Heart left ventricle (tissue), 16 donors: ENCODE measurements at regions not wholly inside any gene's neighbourhood (a gene's known extent, or its start where the extent isn't known, plus 50 kb on each side); places are given as distances from the start of the nearest gene placed in this dataset.

Experiments used
- ATAC-seq, 4 donors: fragments of 200-7000 bp; cut with Tn5 transposase; one replicate each; pipeline ENCODE4 v1.9.1; 2020 to 2022; ENCODE audit warnings: moderate library complexity in 4 of 4, mild to moderate bottlenecking in 3 of 4, moderate number of reproducible peaks in 1 of 4
- DNase-seq, 5 donors: peaks; one replicate each; pipeline ENCODE4 v3.0.0-alpha.2; 2020
- H3K27ac ChIP-seq, 12 donors: fragments of 200-600 bp; sonication (generic) in 4 of 12; one replicate each; pipeline versions ENCODE4 v1.5.0 to v1.8.0; 2016 to 2022; ENCODE audit warnings: mild to moderate bottlenecking in 2 of 12
- H3K27me3 ChIP-seq, 9 donors: fragments of 200-600 bp; sonication (generic) in 2 of 9; one replicate each; pipeline versions ENCODE4 v1.5.1 to v1.8.0; 2016 to 2022; ENCODE audit warnings: mild to moderate bottlenecking in 3 of 9
- H3K36me3 ChIP-seq, 9 donors: fragments of 200-600 bp; sonication (generic) in 2 of 9; one replicate each; pipeline versions ENCODE4 v1.5.0 to v1.8.0; 2018 to 2022; ENCODE audit warnings: mild to moderate bottlenecking in 2 of 9
- H3K4me1 ChIP-seq, 12 donors: fragments of 200-600 bp; sonication (generic) in 4 of 12; one replicate each; pipeline versions ENCODE4 v1.5.0 to v1.8.0; 2016 to 2022; ENCODE audit warnings: mild to moderate bottlenecking in 3 of 12
- H3K4me3 ChIP-seq, 12 donors: fragments of 200-600 bp; sonication (generic) in 4 of 12; one replicate each; pipeline versions ENCODE4 v1.5.0 to v1.8.0; 2017 to 2022; ENCODE audit warnings: mild to moderate bottlenecking in 9 of 12, moderate library complexity in 4 of 12
- H3K9me3 ChIP-seq, 12 donors: fragments of 200-600 bp; sonication (generic) in 4 of 12; one replicate each; pipeline versions ENCODE4 v1.5.0 to v1.8.0; 2016 to 2022; ENCODE audit warnings: mild to moderate bottlenecking in 1 of 12
- POLR2A ChIP-seq, 2 donors: fragments of 450-650 bp; IDR thresholded peaks; one replicate each; pipeline ENCODE4 v1.6.1; 2017; ENCODE audit warnings: antibody characterized with exemption in 2 of 2, mild to moderate bottlenecking in 2 of 2, moderate library complexity in 2 of 2
- WGBS, 4 donors: extraction: QIAGEN DNeasy Blood & Tissue Kit in 2 of 4; methylation state at CpG; one replicate each; pipeline versions ENCODE4 v1.1.5 to v1.1.7; 2013 to 2018; 5-methylcytosine and 5-hydroxymethylcytosine counted together
- intact Hi-C, 10 donors: fragments of 100-400 bp; cut with DNase I; formaldehyde crosslinking; loops; one replicate each; pipeline versions ENCODE4 v1.11.1 to v1.14.2; 2022
- TF ChIP-seq, protein P1 (sequence below), 12 donors: fragments of 200-600 bp; sonication (generic) in 4 of 12; IDR thresholded peaks; one replicate each; pipeline versions ENCODE4 v1.5.0 to v1.8.0; 2018 to 2022; ENCODE audit warnings: antibody characterized with exemption in 12 of 12, mild to moderate bottlenecking in 5 of 12
- donor health status: ischemic (EF 13 %, LVEDD 7.1; RV severe dilation, severe dysfunction).
- donor health status: healthy with polysubstance abuse.
- donor health status: DM: no; HTN: yes; CAD: no.
- donor health status: DM: no; HTN: no; CAD: no.
- donor health status: ischemic (EF 25% LVEDD 6.9; RV normal size, moderate dysfunction).
- donor health status: ischemic (EF 25% LVEDD 5.7; RV mildly dilated, moderate dysfunction).
- donor health status: healthy.
- donor health status: DM: yes; HTN: yes; CAD: no.
- donor health status: ischemic (EF 35%, LVEDD 5.7; RV mildly dilated, moderate dysfunction).
- donor health status: nonischemic (EF 11% LVEDD 7.7; RV severe dilation, severe dysfunction).
- donor health status: DM: yes; HTN: yes; CAD: no.
- donor health status: PGD.
- donor health status: ischemic (EF 29% LVEDD 5.4; RV normal size, mild dysfunction).
- donor health status: nonischemic (EF 23%, LVEDD 6.1; RV moderate dilation, normal function).

DNA sequence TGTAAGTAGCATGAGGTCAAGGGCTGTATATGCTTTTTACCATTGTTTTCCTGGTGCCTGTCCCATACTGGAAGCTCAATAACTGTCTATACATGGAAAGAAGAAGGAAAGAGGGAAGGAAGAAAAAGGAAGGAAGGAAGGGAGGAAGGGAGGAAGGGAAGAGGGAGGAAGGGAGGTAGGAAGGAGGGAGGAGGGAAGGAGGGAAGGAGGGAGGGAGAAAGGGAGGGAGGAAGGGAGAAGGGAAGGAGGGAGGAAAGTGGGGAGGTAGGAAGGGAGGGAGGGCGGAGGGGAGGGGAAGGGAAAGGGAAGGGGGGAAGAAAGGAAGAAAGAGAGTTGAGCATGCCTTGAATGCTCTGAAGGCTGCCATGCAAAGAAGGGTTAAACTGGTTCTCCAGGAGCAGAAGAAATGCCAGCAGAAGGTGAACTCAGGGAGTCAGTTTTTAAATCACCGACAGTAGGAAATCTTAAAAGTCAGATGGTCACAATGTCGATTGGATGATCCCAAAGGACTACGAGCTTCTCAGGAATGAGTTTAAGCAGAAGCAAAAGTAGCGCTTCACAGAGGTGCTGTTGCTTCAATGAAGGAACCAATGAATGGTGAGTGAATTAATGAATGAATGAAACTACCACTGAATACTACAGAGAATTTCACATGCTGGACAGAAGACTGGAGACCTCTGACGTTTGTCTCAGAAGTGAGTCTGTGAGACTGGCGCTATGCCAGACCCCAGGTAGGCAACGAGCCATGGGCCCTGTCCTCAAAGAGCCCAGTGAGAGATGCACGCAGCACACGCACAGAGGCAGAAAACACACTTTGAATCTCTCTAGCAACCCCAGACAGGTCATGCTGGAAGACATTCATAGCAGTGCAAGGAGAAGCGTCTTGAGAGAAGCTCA, 117.6 kb downstream of the MRPL14 start:
- intact Hi-C loops = loop anchor here in 7 of 10 donors (5.0 kb wide), 7 partner anchors 38 to 287 kb away; partner anchors contain the start of gene VEGFA (in 1 of the 7)

DNA sequence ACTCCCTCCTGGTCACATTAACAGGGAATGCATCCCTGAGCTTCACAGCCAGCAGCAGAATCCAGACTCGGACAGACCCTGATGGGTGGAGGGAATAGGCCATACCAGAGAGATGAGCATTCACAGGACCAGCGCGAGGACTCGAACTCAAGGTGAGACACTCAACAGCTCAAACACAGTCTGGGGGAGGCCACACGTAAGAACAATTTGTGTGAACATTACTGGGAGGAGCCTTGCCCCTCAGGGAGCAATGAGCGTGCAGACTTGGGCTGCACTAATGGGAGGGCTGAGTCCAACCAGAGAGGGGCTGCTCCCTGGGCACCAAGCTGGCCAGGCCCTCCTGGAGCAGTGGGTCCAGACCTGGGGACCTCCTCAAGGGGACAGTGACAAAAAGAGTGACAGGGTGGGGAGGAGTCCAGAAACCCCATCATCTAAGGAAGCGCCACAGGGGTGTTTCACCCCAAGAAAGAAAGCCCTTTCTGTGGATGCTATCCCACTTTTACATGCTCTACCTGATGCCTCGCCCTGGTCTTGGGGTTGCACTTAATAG, 118.4 kb downstream of the MRPL14 start:
- Histone ChIP-seq H3K9me3 (no peaks in the 10 kb centered on the region), H3K27ac (peak overlapping the region in 1 of 12 donors; percentile 92), H3K4me1 (peaks cover 0 to 62% (median 16%) of the 10 kb centered on the region in 12 donors), H3K27me3 (peaks cover 0 to 6% (median 0%) of the 10 kb centered on the region in 9 donors), H3K36me3 (no peaks in the 10 kb centered on the region), H3K4me3 (no peak overlapping the region)
- 89 to 94% (median 93%) methylated on average over 8 of the region's 8 CpGs for WGBS, 4 donors
- intact Hi-C loops = loop anchor here in 5 of 10 donors (5.0 kb wide), 6 partner anchors 38 to 287 kb away; partner anchors contain the start of gene VEGFA (in 1 of the 5)
- no peak for ATAC-seq
- no peak for TF ChIP-seq POLR2A (IDR thresholded peaks at IDR 0.05)
- TF ChIP-seq, protein P1, sequence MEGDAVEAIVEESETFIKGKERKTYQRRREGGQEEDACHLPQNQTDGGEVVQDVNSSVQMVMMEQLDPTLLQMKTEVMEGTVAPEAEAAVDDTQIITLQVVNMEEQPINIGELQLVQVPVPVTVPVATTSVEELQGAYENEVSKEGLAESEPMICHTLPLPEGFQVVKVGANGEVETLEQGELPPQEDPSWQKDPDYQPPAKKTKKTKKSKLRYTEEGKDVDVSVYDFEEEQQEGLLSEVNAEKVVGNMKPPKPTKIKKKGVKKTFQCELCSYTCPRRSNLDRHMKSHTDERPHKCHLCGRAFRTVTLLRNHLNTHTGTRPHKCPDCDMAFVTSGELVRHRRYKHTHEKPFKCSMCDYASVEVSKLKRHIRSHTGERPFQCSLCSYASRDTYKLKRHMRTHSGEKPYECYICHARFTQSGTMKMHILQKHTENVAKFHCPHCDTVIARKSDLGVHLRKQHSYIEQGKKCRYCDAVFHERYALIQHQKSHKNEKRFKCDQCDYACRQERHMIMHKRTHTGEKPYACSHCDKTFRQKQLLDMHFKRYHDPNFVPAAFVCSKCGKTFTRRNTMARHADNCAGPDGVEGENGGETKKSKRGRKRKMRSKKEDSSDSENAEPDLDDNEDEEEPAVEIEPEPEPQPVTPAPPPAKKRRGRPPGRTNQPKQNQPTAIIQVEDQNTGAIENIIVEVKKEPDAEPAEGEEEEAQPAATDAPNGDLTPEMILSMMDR (IDR thresholded peaks at IDR 0.05) = no peak
- DNase-seq = no peak

More for the DNA sequence above, 117.6 kb downstream of the MRPL14 start:
- Histone ChIP-seq H3K36me3 (no peaks in the 10 kb centered on the region), H3K27me3 (peaks cover 0 to 3% (median 0%) of the 10 kb centered on the region in 9 donors), H3K4me3 (no peak overlapping the region), H3K4me1 (peaks cover 0 to 56% (median 15%) of the 10 kb centered on the region in 12 donors), H3K27ac (peak overlapping the region in 10 of 12 donors; percentile 53 to 92 (median 79)), H3K9me3 (no peaks in the 10 kb centered on the region)
- ATAC-seq = peak in 2 of 4 donors; percentile 2 to 41
- DNase-seq = peak in 4 of 5 donors; percentile 60 to 79 (median 67)
- TF ChIP-seq POLR2A (IDR thresholded peaks at IDR 0.05) = no peak
- TF ChIP-seq, protein P1 (IDR thresholded peaks at IDR 0.05) = no peak
- WGBS, 4 donors = 50 to 59% (median 53%) methylated on average over 11 of the region's 11 CpGs

DNA sequence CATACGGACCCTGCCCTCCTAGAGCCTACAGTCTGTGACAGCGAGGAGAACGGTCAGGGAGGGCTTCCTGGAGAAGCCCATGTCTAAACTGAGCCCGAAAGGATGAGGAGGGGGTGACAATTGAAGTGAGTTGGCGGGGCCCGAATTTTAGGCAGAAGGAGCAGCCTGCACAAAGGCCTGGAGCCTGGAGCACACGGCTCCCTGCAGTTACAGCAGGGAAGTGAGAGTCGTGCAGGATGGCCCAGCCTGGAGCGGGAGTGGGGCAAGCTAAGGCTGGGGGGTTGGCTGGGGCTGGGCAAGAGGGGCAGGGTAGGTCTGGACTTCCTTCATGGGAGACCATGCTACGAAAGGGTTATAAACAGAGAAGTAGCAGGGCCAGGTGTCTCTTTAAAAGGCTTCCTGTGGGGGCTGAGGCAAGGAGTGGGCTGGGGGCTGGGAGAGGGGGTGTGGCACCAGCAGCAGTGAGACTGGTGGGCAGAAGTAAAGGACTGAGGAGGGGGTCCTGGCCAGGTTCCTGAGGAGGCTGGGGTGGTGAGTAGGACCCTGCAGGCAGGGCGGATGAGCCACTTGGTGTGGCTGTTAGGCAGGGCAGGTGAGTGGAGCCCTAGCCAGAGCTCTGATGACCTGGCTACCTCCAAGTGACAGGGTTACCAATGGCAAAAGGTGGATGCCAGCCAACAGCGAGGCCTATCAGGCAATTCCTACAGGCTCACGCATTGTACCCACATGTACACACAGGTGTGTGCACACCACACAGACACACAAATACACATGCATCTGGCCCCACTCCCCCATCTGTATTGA, 119.2 kb downstream of the MRPL14 start:
- intact Hi-C loops = loop anchor here in 5 of 10 donors (5.0 kb wide), 6 partner anchors 39 to 286 kb away; partner anchors contain the start of gene VEGFA (in 1 of the 5)
- DNase-seq = peak in 1 of 5 donors; percentile 40
- 83 to 88% (median 86%) methylated on average over 11 to 13 of the region's 13 CpGs for WGBS, 4 donors
- Histone ChIP-seq H3K27ac (peak overlapping the region in 2 of 12 donors; percentile 88 to 92), H3K9me3 (no peaks in the 10 kb centered on the region), H3K4me3 (no peak overlapping the region), H3K27me3 (peaks cover 0 to 15% (median 5%) of the 10 kb centered on the region in 9 donors), H3K4me1 (peaks cover 0 to 65% (median 22%) of the 10 kb centered on the region in 12 donors), H3K36me3 (no peaks in the 10 kb centered on the region)
- no peak for ATAC-seq
- TF ChIP-seq, protein P1 (IDR thresholded peaks at IDR 0.05) = no peak
- no peak for TF ChIP-seq POLR2A (IDR thresholded peaks at IDR 0.05)
